ENCODE measurements at regions not wholly inside any gene's neighbourhood (a gene's known extent, or its start where the extent isn't known, plus 50 kb on each side); places are given as distances from the start of the nearest gene placed in this dataset.
"Not testable (repeated sequence)": the region's sequence is repeated elsewhere in the genome, so short reads cannot be mapped to it uniquely, and the experiment has no call there.

GRCh38 chrX:71822314-71822713 lies 59.2 kb downstream of the CXorf49B start:
- H3K4me3 ChIP-seq; H3K27me3 ChIP-seq; H3K27ac ChIP-seq (replicated peaks in 1 of 4); intact Hi-C loops (cut with DNase I); H3K9me3 ChIP-seq; H3K4me1 ChIP-seq; H3K36me3 ChIP-seq; DNase-seq (ENCODE audit: extremely low spot score): not testable (repeated sequence)
- WGBS = 62% methylated on average over 4 of the region's 4 CpGs

GRCh38 chrX:71823391-71824057 lies 60.4 kb downstream of the CXorf49B start:
- no peak for DNase-seq (ENCODE audit: extremely low spot score)
- intact Hi-C loops (cut with DNase I) = no loop called here
- no peaks in the 10 kb centered on the region for H3K9me3 ChIP-seq
- no peak for TF ChIP-seq POLR2AphosphoS5 (IDR thresholded peaks at IDR 0.05)
- no peak overlapping the region for H3K27ac ChIP-seq (replicated peaks in 1 of 4)
- WGBS = 88% methylated on average over 9 of the region's 12 CpGs
- no peak overlapping the region for H3K4me3 ChIP-seq
- H3K36me3 ChIP-seq = no peaks in the 10 kb centered on the region
- no peaks in the 10 kb centered on the region for H3K27me3 ChIP-seq
- H3K4me1 ChIP-seq = no peaks in the 10 kb centered on the region

- TF ChIP-seq POLR2A (IDR thresholded peaks at IDR 0.05; ENCODE audit: low read depth) = no peak
- no peak for TF ChIP-seq POLR2AphosphoS5 (IDR thresholded peaks at IDR 0.05)
- no peak for TF ChIP-seq CTCF (IDR thresholded peaks at IDR 0.05)
- no peak for TF ChIP-seq EP300 (IDR thresholded peaks at IDR 0.05)
- H3K4me3 ChIP-seq = no peak overlapping the region
- intact Hi-C loops (cut with DNase I) = no loop called here
- H3K36me3 ChIP-seq = no peaks in the 10 kb centered on the region
- no peak overlapping the region for H3K27ac ChIP-seq (replicated peaks in 1 of 4)
- no peaks in the 10 kb centered on the region for H3K27me3 ChIP-seq
- DNase-seq (ENCODE audit: extremely low spot score) = no peak
- no peaks in the 10 kb centered on the region for H3K4me1 ChIP-seq
- peaks cover 0 to 6% (median 0%) of the 10 kb centered on the region in 4 donors for H3K9me3 ChIP-seq
- 89% methylated on average over 4 of the region's 6 CpGs for WGBS
Measured at GRCh38 chrX:71828086-71828485, 64.9 kb downstream of the CXorf49B start.

- intact Hi-C loops (cut with DNase I) = not testable (repeated sequence)
- WGBS = 69% methylated on average over 4 of the region's 4 CpGs
Measured at GRCh38 chrX:71838092-71838491, 72.6 kb upstream of the NHSL2 start.

GRCh38 chrX:71846429-71846828 lies 64.2 kb upstream of the NHSL2 start:
- no peaks in the 10 kb centered on the region for H3K27me3 ChIP-seq
- WGBS = 63% methylated on average over 1 of the region's 1 CpG
- no peak overlapping the region for H3K4me3 ChIP-seq
- no peaks in the 10 kb centered on the region for H3K4me1 ChIP-seq
- H3K9me3 ChIP-seq = peaks cover 0 to 7% (median 0%) of the 10 kb centered on the region in 4 donors
- no peak for DNase-seq (ENCODE audit: extremely low spot score)
- no peaks in the 10 kb centered on the region for H3K36me3 ChIP-seq
- intact Hi-C loops (cut with DNase I) = no loop called here
- TF ChIP-seq CTCF (IDR thresholded peaks at IDR 0.05) (no peak), POLR2AphosphoS5 (IDR thresholded peaks at IDR 0.05) (no peak), POLR2A (IDR thresholded peaks at IDR 0.05; ENCODE audit: low read depth) (no peak), EP300 (IDR thresholded peaks at IDR 0.05) (no peak)
- H3K27ac ChIP-seq (replicated peaks in 1 of 4) = no peak overlapping the region

More at GRCh38 chrX:71838092-71838491, 72.6 kb upstream of the NHSL2 start:
- H3K4me1 ChIP-seq; H3K4me3 ChIP-seq; H3K27ac ChIP-seq (replicated peaks in 1 of 4); H3K36me3 ChIP-seq; DNase-seq (ENCODE audit: extremely low spot score); H3K27me3 ChIP-seq: not testable (repeated sequence)
- peaks cover 0 to 18% (median 0%) of the 10 kb centered on the region in 4 donors for H3K9me3 ChIP-seq

GRCh38 chrX:71852182-71852581 lies 58.5 kb upstream of the NHSL2 start:
- H3K36me3 ChIP-seq = no peaks in the 10 kb centered on the region
- intact Hi-C loops (cut with DNase I) = no loop called here
- no peaks in the 10 kb centered on the region for H3K27me3 ChIP-seq
- TF ChIP-seq POLR2A (IDR thresholded peaks at IDR 0.05; ENCODE audit: low read depth) (no peak), CTCF (IDR thresholded peaks at IDR 0.05) (no peak), POLR2AphosphoS5 (IDR thresholded peaks at IDR 0.05) (no peak)
- 78% methylated on average over 9 of the region's 9 CpGs for WGBS
- H3K4me3 ChIP-seq = no peak overlapping the region
- H3K4me1 ChIP-seq = no peaks in the 10 kb centered on the region
- DNase-seq (ENCODE audit: extremely low spot score) = no peak
- no peaks in the 10 kb centered on the region for H3K9me3 ChIP-seq
- H3K27ac ChIP-seq (replicated peaks in 1 of 4) = no peak overlapping the region
